GM12891 (cell line): ENCODE measurements at regions not wholly inside any gene's neighbourhood (a gene's known extent, or its start where the extent isn't known, plus 50 kb on each side); places are given as distances from the start of the nearest gene placed in this dataset.

ENCODE experiments used
- POLR2A ChIP-seq: IDR thresholded peaks from 2 replicates; pipeline ENCODE4 v1.6.1; 2011; ENCODE audit warnings: low read depth, low read length, control low read depth
- POLR2AphosphoS5 ChIP-seq: IDR thresholded peaks from 2 replicates; pipeline ENCODE4 v1.6.1; 2011; ENCODE audit warnings: low read depth, low read length, control low read depth
- SPI1 ChIP-seq: IDR thresholded peaks from 2 replicates; pipeline ENCODE4 v1.6.1; 2011; ENCODE audit warnings: low read depth, low read length, control low read depth
- TAF1 ChIP-seq: IDR thresholded peaks from 2 replicates; pipeline ENCODE4 v1.6.1; 2011; ENCODE audit warnings: low read depth, low read length, control low read depth

GRCh38 chr2:164055623-164056022 lies 319.8 kb upstream of the FIGN start:
- TF ChIP-seq TAF1 (no peak), POLR2AphosphoS5 (no peak), POLR2A (no peak), SPI1 (no peak)
